ENCODE measurements at regions not wholly inside any gene's neighbourhood (a gene's known extent, or its start where the extent isn't known, plus 50 kb on each side); places are given as distances from the start of the nearest gene placed in this dataset.

GRCh38 chr1:182191381-182192115, 130.0 kb upstream of the ZNF648 start:
- Histone ChIP-seq H4K20me1 (ENCODE audit: control insufficient read depth, insufficient read depth, insufficient read length) (no peaks in the 10 kb centered on the region), H3K79me2 (ENCODE audit: insufficient read depth, low read length) (no peaks in the 10 kb centered on the region), H2AK5ac (ENCODE audit: insufficient read length, low read length) (no peak overlapping the region), H3K23me2 (ENCODE audit: insufficient read length, low read depth, low read length, poor library complexity, severe bottlenecking) (no peaks in the 10 kb centered on the region), H2BK5ac (ENCODE audit: insufficient read length, low read length) (no peak overlapping the region), H3K18ac (ENCODE audit: insufficient read length, low read depth, low read length) (no peak overlapping the region), H3K14ac (ENCODE audit: insufficient read depth, low read length) (no peak overlapping the region), H4K5ac (ENCODE audit: insufficient read length, low read depth, low read length) (no peak overlapping the region), H3K79me1 (ENCODE audit: insufficient read depth, low read depth, low read length, poor library complexity, severe bottlenecking) (no peaks in the 10 kb centered on the region), H3K27ac (ENCODE audit: insufficient read length, low read depth, low read length) (no peak overlapping the region), H3K27me3 (ENCODE audit: insufficient read depth, low read length) (no peaks in the 10 kb centered on the region), H2BK15ac (ENCODE audit: low read depth, low read length) (no peak overlapping the region), H3K56ac (ENCODE audit: insufficient read length, low read depth, low read length) (no peak overlapping the region), H3K4me2 (ENCODE audit: insufficient read depth, insufficient read length, low read length) (no peak overlapping the region), H3K9me3 (ENCODE audit: control insufficient read depth, low read depth, low read length) (no peaks in the 10 kb centered on the region), H3K4ac (ENCODE audit: low read depth, low read length) (no peak overlapping the region), H4K8ac (replicated peaks; ENCODE audit: insufficient read length, low read depth, low read length) (no peak overlapping the region), H2BK12ac (ENCODE audit: insufficient read length, low read depth, low read length) (no peak overlapping the region), H3K9ac (ENCODE audit: extremely low read depth, insufficient read length, low read length) (no peak overlapping the region), H2BK20ac (ENCODE audit: low read depth, low read length, poor library complexity, severe bottlenecking) (no peak overlapping the region), H2BK120ac (ENCODE audit: low read depth, low read length, poor library complexity, severe bottlenecking) (no peak overlapping the region), H3T11ph (ENCODE audit: low read length) (no peak overlapping the region), H4K91ac (ENCODE audit: insufficient read length, low read depth, low read length) (no peak overlapping the region), H3K4me1 (ENCODE audit: insufficient read depth, low read length) (no peaks in the 10 kb centered on the region), H3K23ac (ENCODE audit: insufficient read length, low read depth, low read length) (no peak overlapping the region), H2AFZ (ENCODE audit: low read length) (no peak overlapping the region)
- no peaks in the 10 kb centered on the region for H3K9me3 Mint-ChIP-seq
- no peaks in the 10 kb centered on the region for H3K36me3 Mint-ChIP-seq (ENCODE audit: insufficient read depth in 1 of 3, low read depth in 3 of 3)
- WGBS (ENCODE audit: extremely low coverage, insufficient read length, low lambda C conversion rate), result no CpG with 5 or more reads among the region's 2 CpGs
- no peak overlapping the region for H3K27ac Mint-ChIP-seq
- DNase-seq, result no peak
- no peaks in the 10 kb centered on the region for H3K4me1 Mint-ChIP-seq
- H3K27me3 Mint-ChIP-seq (ENCODE audit: low read depth), result no peaks in the 10 kb centered on the region
- TF ChIP-seq CTCF (conservative IDR thresholded peaks at IDR 0.05), result no peak
- no peak overlapping the region for H3K4me3 Mint-ChIP-seq

Measured in H9 (cell line).